HG03575 (cell line): ENCODE measurements at regions not wholly inside any gene's neighbourhood (a gene's known extent, or its start where the extent isn't known, plus 50 kb on each side); places are given as distances from the start of the nearest gene placed in this dataset.
"Not testable (repeated sequence)": the region's sequence is repeated elsewhere in the genome, so short reads cannot be mapped to it uniquely, and the experiment has no call there.

Source experiments
- ATAC-seq: cut with Tn5 transposase; IDR thresholded peaks from one replicate; pipeline ENCODE4 v1.9.1; 2021; ENCODE audit not compliant: unreplicated experiment, insufficient number of reproducible peaks, low FRiP score; ENCODE audit errors: extremely low read depth

- ATAC-seq: no peak
These were observed 133.9 kb upstream of the ADRA1B start for GRCh38 chr5:159782197-159782994.

GRCh38 chr5:159782995-159783300 lies 133.3 kb upstream of the ADRA1B start:
- ATAC-seq: no peak

- ATAC-seq: no peak
These were observed 132.5 kb upstream of the ADRA1B start for GRCh38 chr5:159783726-159784247.

GRCh38 chr5:159784993-159785392 lies 131.3 kb upstream of the ADRA1B start:
- no peak for ATAC-seq

- ATAC-seq: no peak
These were observed 130.6 kb upstream of the ADRA1B start for GRCh38 chr5:159785656-159786055.

- ATAC-seq: no peak
These were observed 130.1 kb upstream of the ADRA1B start for GRCh38 chr5:159786201-159786600.

- ATAC-seq: no peak
These were observed 129.2 kb upstream of the ADRA1B start for GRCh38 chr5:159786901-159787691.

GRCh38 chr5:159787837-159788236 lies 128.4 kb upstream of the ADRA1B start:
- no peak for ATAC-seq

GRCh38 chr5:159788835-159789331 lies 127.4 kb upstream of the ADRA1B start:
- no peak for ATAC-seq

GRCh38 chr5:159792180-159792579 lies 124.1 kb upstream of the ADRA1B start:
- no peak for ATAC-seq

- no peak for ATAC-seq
These were observed 118.9 kb upstream of the ADRA1B start for GRCh38 chr5:159797261-159797970.

GRCh38 chr5:159799701-159800100 lies 116.6 kb upstream of the ADRA1B start:
- no peak for ATAC-seq

- no peak for ATAC-seq
These were observed 116.0 kb upstream of the ADRA1B start for GRCh38 chr5:159800131-159800840.

- ATAC-seq: no peak
These were observed 115.0 kb upstream of the ADRA1B start for GRCh38 chr5:159801303-159801702.

- no peak for ATAC-seq
These were observed 113.6 kb upstream of the ADRA1B start for GRCh38 chr5:159802661-159803060.

GRCh38 chr5:159804121-159804520 lies 112.2 kb upstream of the ADRA1B start:
- no peak for ATAC-seq

- no peak for ATAC-seq
These were observed 111.3 kb upstream of the ADRA1B start for GRCh38 chr5:159805021-159805420.

- ATAC-seq: not testable (repeated sequence)
These were observed 109.1 kb upstream of the ADRA1B start for GRCh38 chr5:159807135-159807534.

GRCh38 chr5:159807586-159807985 lies 108.7 kb upstream of the ADRA1B start:
- no peak for ATAC-seq
